CD4-positive, alpha-beta T cell treated with Interleukin-15 for 1 hour (primary cell): ENCODE measurements at regions not wholly inside any gene's neighbourhood (a gene's known extent, or its start where the extent isn't known, plus 50 kb on each side); places are given as distances from the start of the nearest gene placed in this dataset.
"Not testable (repeated sequence)": the region's sequence is repeated elsewhere in the genome, so short reads cannot be mapped to it uniquely, and the experiment has no call there.

ENCODE experiments used
- DNase-seq: peaks from one replicate; pipeline ENCODE4 v3.0.0-alpha.2; 2020

DNA sequence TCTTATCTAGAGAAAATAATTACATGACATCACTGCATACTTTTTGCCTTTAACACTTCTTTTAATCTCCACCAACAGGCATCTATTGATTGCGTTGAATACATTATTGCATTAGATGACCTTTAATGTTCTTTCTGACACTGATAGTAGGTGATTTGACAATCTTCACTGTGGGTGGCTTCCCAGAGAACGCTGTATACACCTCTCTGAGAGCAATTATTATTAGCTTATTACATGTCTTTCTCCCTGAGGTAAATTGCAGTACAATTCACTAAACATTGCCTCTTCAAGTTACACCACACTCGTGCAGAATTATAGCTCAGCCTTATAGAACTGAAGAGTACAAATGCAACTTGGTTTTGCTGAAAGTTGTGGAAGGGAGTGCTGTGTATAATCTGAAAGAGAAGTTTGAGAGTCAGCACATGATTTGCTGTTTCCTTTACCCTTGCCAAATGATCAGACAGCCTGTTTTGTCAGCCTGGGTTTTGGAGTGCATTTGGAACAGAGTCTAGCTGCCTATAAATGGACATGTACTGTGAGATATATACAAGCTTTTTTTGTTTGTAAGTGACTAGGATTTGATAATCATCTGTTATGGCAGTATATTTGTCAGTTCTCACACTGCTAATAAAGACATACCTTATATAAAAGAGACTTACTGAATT is 369.2 kb downstream of the CCER1 start:
- no peak for DNase-seq

- DNase-seq = no peak
Measured at GRCh38 chr12:90576707-90577106, 378.3 kb downstream of the CCER1 start.

DNA sequence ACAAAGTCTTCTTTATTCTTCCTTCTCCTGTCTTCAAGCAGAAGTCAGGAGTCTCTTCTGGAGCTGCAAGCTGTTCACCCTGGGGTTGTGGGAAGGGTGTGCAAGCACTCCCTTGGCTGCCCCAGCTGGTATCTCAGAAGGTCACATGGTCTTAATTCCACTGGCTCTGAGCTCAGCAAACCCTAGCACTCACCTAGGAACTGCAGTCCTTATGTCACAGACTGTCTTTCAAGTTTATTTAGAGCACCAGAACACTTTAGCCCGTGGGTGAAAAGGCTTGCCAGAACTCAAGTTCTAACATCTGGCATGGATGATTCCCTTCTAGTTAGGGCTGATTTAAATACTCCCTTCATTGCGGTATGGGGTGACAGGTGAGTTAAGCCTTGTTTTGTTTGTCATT is 379.0 kb downstream of the CCER1 start:
- no peak for DNase-seq

- DNase-seq = no peak
Measured at GRCh38 chr12:90574676-90575075, 380.3 kb downstream of the CCER1 start.

- DNase-seq = no peak
Measured at GRCh38 chr12:90572778-90573177, 382.2 kb downstream of the CCER1 start.

DNA sequence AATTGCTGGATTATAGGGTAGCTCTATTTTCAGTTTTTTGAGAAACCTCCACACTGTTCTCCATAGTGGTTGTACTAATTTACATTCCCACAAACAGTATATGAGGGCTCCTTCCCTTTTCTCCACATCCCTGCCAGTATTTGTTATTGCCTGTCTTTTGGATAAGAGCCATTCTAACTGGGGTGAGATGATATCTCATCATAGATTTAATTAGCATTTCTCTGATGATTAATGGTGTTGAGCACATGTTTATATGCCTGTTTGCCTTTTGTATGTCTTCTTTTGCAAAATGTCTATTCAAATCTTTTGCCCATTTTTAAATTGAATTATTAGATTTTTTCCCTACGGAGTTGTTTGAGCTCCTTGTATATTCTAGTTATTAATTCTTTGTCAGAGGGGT is 385.3 kb downstream of the CCER1 start:
- DNase-seq = no peak

- DNase-seq = no peak
Measured at GRCh38 chr12:90562671-90563070, 392.3 kb downstream of the CCER1 start.

GRCh38 chr12:90548595-90548994 is 406.4 kb downstream of the CCER1 start:
- DNase-seq = no peak

- DNase-seq = no peak
Measured at GRCh38 chr12:90546511-90546910, 408.5 kb downstream of the CCER1 start.

GRCh38 chr12:90543841-90544240 is 411.1 kb downstream of the CCER1 start:
- no peak for DNase-seq

DNA sequence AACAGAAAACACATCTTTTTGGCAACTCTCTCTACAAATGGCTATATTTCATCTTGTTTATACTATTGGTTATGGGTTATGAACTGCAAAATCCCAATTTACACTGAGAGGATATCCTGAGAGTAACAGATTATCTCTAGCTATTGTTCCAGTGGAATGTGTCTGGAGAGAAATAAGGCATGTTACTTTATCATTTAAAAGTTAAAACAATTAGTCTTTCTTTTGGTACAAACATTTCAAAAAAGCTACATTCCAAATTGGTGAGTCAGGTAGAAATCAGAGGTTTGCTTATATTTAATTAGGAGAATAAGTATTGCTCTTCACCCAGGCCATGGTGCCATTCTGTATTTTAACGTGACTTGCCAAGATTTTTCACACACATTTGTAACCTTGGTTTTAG is 411.6 kb downstream of the CCER1 start:
- DNase-seq = no peak

DNA sequence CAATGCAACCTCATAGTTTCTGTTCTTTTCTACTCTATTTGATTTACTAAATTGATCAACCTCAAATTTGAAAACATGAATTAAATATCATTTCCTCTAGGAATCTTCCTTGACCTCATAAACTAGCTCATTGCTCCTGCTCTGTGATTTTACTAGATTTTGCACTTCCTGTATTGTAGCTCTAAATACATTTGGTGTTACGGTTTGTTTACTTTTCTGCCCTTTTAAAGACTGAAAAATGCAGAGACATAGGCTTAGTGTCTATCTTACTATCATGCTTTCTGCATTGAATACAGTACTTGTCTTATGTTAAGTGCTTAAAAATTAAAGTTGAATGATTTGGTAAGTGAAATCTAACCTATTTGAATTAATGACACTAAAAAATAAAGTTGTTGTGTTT is 412.1 kb downstream of the CCER1 start:
- DNase-seq = not testable (repeated sequence)

- DNase-seq = not testable (repeated sequence)
Measured at GRCh38 chr12:90533828-90534227, 421.1 kb downstream of the CCER1 start.

DNA sequence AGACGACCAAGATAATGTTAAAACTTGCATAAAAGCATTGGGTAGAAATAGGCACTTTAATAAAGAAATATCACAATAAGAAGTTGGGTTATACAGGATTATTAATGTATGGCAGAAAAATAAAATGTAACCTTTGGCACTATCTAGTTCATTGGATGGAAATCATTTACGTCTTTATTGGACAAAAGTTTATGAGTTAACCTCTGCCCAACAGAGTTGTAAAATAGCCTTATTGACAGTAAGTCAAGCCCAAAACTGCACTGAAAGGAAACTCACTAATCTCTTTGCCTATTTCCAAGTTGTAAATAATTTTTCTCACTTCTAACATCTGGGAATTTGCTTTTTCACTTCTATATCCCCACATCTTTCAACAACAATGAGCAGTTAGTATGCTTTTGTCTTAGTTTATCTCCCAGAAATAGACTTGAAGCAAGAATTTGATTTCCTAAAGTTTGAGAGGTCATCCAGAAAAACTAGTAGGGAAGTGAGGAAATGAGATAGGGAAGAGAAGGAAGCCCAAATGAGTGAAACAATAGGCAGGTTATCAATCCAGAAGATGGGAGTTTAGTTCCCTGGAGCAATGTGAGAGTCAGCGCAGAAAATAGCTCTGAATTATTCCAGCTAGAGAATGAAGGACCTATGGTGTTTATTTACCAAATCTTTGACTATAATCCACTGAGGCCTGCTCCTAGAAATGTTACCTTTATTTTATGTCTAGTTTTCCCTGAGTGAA is 434.8 kb downstream of the CCER1 start:
- DNase-seq = no peak

- no peak for DNase-seq
Measured at GRCh38 chr12:90519285-90519684, 435.7 kb downstream of the CCER1 start.

- no peak for DNase-seq
Measured at GRCh38 chr12:90515199-90516175, 439.5 kb downstream of the CCER1 start.

GRCh38 chr12:90514325-90514724 is 440.7 kb downstream of the CCER1 start:
- DNase-seq = no peak

DNA sequence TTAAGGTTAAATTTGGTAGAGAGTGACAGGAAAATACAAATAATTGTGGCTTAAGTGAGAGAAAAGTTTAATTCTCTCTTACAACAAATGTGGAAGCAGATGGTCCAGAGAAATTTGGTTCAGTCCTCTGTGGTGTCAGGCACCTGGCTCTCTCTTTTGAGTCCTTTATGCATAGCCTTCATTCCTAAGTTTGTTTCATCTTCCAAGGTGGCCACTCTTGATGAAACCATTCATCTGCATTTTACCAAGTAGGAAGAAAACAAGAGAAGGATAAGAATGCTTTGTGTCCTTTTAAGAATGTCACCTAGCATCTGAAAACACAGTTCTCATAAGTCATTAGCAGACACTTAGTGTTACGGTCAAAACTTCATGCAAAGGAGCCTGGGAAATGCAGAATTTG is 442.5 kb downstream of the CCER1 start:
- no peak for DNase-seq

- no peak for DNase-seq
Measured at GRCh38 chr12:90510948-90511347, 444.0 kb downstream of the CCER1 start.

GRCh38 chr12:90504806-90505205 is 450.2 kb downstream of the CCER1 start:
- DNase-seq = no peak

- DNase-seq = no peak
Measured at GRCh38 chr12:90502070-90502469, 452.9 kb downstream of the CCER1 start.

- no peak for DNase-seq
Measured at GRCh38 chr12:90501412-90501811, 453.6 kb downstream of the CCER1 start.

DNA sequence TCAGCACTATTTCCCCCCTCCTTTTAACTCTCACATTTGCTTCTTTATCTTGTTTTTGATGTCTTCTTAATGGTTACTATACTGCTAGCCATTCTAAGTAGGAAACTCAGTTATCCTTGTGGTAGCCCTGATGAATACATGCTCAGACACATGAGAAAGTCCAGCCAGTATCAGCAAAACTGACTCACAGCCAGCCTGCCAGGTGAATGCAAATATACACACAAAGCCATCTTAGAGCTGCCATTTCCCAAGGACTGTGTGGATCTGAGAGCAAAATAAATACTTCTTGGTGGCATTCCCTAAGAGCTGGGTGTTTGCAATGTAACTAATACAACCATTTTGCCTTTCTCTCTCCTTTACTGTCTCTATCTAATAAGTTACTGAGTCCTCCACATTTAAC is 455.2 kb downstream of the CCER1 start:
- DNase-seq = no peak
